Uterus (tissue), 2 donors: ENCODE measurements at regions not wholly inside any gene's neighbourhood (a gene's known extent, or its start where the extent isn't known, plus 50 kb on each side); places are given as distances from the start of the nearest gene placed in this dataset.

Source experiments
- CTCF ChIP-seq, 4 experiments: fragments of 200-600 bp in 2 of 4; fragments of 450-650 bp in 2 of 4; sonication (generic) in 2 of 4; IDR thresholded peaks; one replicate each; pipeline ENCODE4 v1.5.1; 2016 to 2019; ENCODE audit warnings: antibody characterized with exemption in 4 of 4, mild to moderate bottlenecking in 2 of 4, moderate library complexity in 1 of 4
- POLR2A ChIP-seq, 2 donors: fragments of 450-650 bp; IDR thresholded peaks; one replicate each; pipeline ENCODE4 v1.6.1; 2016; ENCODE audit warnings: antibody characterized with exemption in 2 of 2, mild to moderate bottlenecking in 1 of 2, moderate library complexity in 1 of 2

GRCh38 chr1:67970088-67970487 lies 80.3 kb downstream of the DIRAS3 start:
- TF ChIP-seq POLR2A (IDR thresholded peaks at IDR 0.05) (no peak), CTCF (IDR thresholded peaks at IDR 0.05) (no peak)
